ENCODE measurements at regions not wholly inside any gene's neighbourhood (a gene's known extent, or its start where the extent isn't known, plus 50 kb on each side); places are given as distances from the start of the nearest gene placed in this dataset.

- Mint-ChIP-seq H3K4me3 (ENCODE audit: unreplicated experiment) (no peak overlapping the region), H3K9me3 (ENCODE audit: unreplicated experiment) (no peaks in the 10 kb centered on the region), H3K27me3 (ENCODE audit: unreplicated experiment) (no peaks in the 10 kb centered on the region), H3K27ac (ENCODE audit: unreplicated experiment) (no peak overlapping the region), H3K4me1 (ENCODE audit: unreplicated experiment) (peaks cover 22% of the 10 kb centered on the region), H3K36me3 (ENCODE audit: low read depth, unreplicated experiment) (no peaks in the 10 kb centered on the region)
- TF ChIP-seq CTCF (IDR thresholded peaks at IDR 0.05; ENCODE audit: unreplicated experiment): peak; percentile 68
- DNase-seq (ENCODE audit: low spot score): no peak
Measured at GRCh38 chr7:142669074-142669654, 80.1 kb upstream of the PRSS1 start.

- no peak for TF ChIP-seq CTCF (IDR thresholded peaks at IDR 0.05; ENCODE audit: unreplicated experiment)
- Mint-ChIP-seq H3K27ac (ENCODE audit: unreplicated experiment) (no peak overlapping the region), H3K27me3 (ENCODE audit: unreplicated experiment) (no peaks in the 10 kb centered on the region), H3K4me1 (ENCODE audit: unreplicated experiment) (peaks cover 22% of the 10 kb centered on the region), H3K36me3 (ENCODE audit: low read depth, unreplicated experiment) (no peaks in the 10 kb centered on the region), H3K9me3 (ENCODE audit: unreplicated experiment) (no peaks in the 10 kb centered on the region), H3K4me3 (ENCODE audit: unreplicated experiment) (no peak overlapping the region)
- no peak for DNase-seq (ENCODE audit: low spot score)
Measured at GRCh38 chr7:142668495-142668894, 80.8 kb upstream of the PRSS1 start.

- H3K27me3 Mint-ChIP-seq (ENCODE audit: unreplicated experiment): no peaks in the 10 kb centered on the region
- no peak for TF ChIP-seq CTCF (IDR thresholded peaks at IDR 0.05; ENCODE audit: unreplicated experiment)
- H3K4me3 Mint-ChIP-seq (ENCODE audit: unreplicated experiment): no peak overlapping the region
- H3K9me3 Mint-ChIP-seq (ENCODE audit: unreplicated experiment): no peaks in the 10 kb centered on the region
- no peak overlapping the region for H3K27ac Mint-ChIP-seq (ENCODE audit: unreplicated experiment)
- H3K4me1 Mint-ChIP-seq (ENCODE audit: unreplicated experiment): no peaks in the 10 kb centered on the region
- DNase-seq (ENCODE audit: low spot score): no peak
- H3K36me3 Mint-ChIP-seq (ENCODE audit: low read depth, unreplicated experiment): no peaks in the 10 kb centered on the region
Measured at GRCh38 chr7:142657376-142657775, 91.9 kb upstream of the PRSS1 start.

GRCh38 chr7:142654398-142654797 is 94.9 kb upstream of the PRSS1 start:
- Mint-ChIP-seq H3K4me1 (ENCODE audit: unreplicated experiment) (no peaks in the 10 kb centered on the region), H3K27me3 (ENCODE audit: unreplicated experiment) (peaks cover 2% of the 10 kb centered on the region), H3K4me3 (ENCODE audit: unreplicated experiment) (no peak overlapping the region), H3K9me3 (ENCODE audit: unreplicated experiment) (no peaks in the 10 kb centered on the region), H3K27ac (ENCODE audit: unreplicated experiment) (no peak overlapping the region), H3K36me3 (ENCODE audit: low read depth, unreplicated experiment) (no peaks in the 10 kb centered on the region)
- TF ChIP-seq CTCF (IDR thresholded peaks at IDR 0.05; ENCODE audit: unreplicated experiment): no peak
- no peak for DNase-seq (ENCODE audit: low spot score)

GRCh38 chr7:142647749-142648148 is 101.5 kb upstream of the PRSS1 start:
- Mint-ChIP-seq H3K36me3 (ENCODE audit: low read depth, unreplicated experiment) (no peaks in the 10 kb centered on the region), H3K27me3 (ENCODE audit: unreplicated experiment) (peaks cover 2% of the 10 kb centered on the region), H3K9me3 (ENCODE audit: unreplicated experiment) (no peaks in the 10 kb centered on the region), H3K27ac (ENCODE audit: unreplicated experiment) (no peak overlapping the region), H3K4me1 (ENCODE audit: unreplicated experiment) (peaks cover 10% of the 10 kb centered on the region), H3K4me3 (ENCODE audit: unreplicated experiment) (no peak overlapping the region)
- TF ChIP-seq CTCF (IDR thresholded peaks at IDR 0.05; ENCODE audit: unreplicated experiment): no peak
- DNase-seq (ENCODE audit: low spot score): no peak

All from endothelial cell (in vitro differentiated cells).